ENCODE measurements at regions not wholly inside any gene's neighbourhood (a gene's known extent, or its start where the extent isn't known, plus 50 kb on each side); places are given as distances from the start of the nearest gene placed in this dataset.

DNA sequence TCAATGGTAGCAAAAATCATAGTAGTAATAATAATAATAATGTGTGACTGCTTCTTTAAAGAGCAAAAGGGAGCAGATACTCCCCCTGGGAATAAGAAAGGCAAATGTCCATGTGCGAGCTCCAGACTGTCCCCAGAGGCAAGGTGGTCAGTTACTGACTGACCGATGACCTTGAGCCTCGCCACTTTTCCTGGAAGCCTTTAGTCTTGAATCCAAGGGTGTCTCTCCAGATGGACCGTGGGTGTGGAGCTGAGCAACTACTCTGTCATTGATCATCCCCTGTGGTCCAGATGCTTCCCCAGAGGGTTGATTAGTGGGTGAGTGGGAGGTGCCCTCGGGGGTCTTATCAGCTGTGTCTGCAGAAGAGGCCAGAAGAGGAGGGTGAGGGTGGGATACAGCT lies 418.5 kb upstream of the TBX3 start:
- Mint-ChIP-seq H3K27ac (peak overlapping the region; percentile 80 to 94 (median 84)), H3K36me3 (ENCODE audit: low read depth) (no peaks in the 10 kb centered on the region), H3K9me3 (peaks cover 9% of the 10 kb centered on the region), H3K4me1 (peaks cover 45% of the 10 kb centered on the region), H3K27me3 (ENCODE audit: low read depth) (peaks cover 17% of the 10 kb centered on the region), H3K4me3 (peak overlapping the region in 1 of 3 experiments; percentile 9)
- TF ChIP-seq, protein P1, sequence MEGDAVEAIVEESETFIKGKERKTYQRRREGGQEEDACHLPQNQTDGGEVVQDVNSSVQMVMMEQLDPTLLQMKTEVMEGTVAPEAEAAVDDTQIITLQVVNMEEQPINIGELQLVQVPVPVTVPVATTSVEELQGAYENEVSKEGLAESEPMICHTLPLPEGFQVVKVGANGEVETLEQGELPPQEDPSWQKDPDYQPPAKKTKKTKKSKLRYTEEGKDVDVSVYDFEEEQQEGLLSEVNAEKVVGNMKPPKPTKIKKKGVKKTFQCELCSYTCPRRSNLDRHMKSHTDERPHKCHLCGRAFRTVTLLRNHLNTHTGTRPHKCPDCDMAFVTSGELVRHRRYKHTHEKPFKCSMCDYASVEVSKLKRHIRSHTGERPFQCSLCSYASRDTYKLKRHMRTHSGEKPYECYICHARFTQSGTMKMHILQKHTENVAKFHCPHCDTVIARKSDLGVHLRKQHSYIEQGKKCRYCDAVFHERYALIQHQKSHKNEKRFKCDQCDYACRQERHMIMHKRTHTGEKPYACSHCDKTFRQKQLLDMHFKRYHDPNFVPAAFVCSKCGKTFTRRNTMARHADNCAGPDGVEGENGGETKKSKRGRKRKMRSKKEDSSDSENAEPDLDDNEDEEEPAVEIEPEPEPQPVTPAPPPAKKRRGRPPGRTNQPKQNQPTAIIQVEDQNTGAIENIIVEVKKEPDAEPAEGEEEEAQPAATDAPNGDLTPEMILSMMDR (IDR thresholded peaks at IDR 0.05; ENCODE audit: unreplicated experiment in 3 of 3), result no peak

DNA sequence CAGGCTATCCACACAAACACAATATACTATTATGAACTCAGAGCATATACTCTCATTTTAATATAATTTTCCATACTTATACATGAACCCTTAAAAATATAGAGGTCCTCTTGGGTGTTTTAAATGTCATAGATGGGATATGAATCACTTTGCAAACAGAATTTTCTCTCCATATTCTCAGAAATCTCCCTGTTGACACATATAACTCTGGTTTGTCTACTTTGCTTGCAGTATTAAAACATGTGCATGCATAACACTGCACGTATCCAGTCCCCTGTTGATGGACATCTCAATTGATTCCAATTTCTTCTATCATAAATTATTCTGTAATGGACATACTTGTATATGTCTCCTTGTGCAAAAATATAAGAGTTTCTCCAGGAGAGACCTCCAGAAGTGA lies 417.5 kb upstream of the TBX3 start:
- Mint-ChIP-seq H3K36me3 (ENCODE audit: low read depth) (no peaks in the 10 kb centered on the region), H3K9me3 (peaks cover 9% of the 10 kb centered on the region), H3K27ac (peak overlapping the region; percentile 80 to 94 (median 84)), H3K4me1 (peaks cover 49% of the 10 kb centered on the region), H3K4me3 (no peak overlapping the region), H3K27me3 (ENCODE audit: low read depth) (peaks cover 16% of the 10 kb centered on the region)
- TF ChIP-seq, protein P1 (IDR thresholded peaks at IDR 0.05; ENCODE audit: unreplicated experiment in 3 of 3), result no peak

DNA sequence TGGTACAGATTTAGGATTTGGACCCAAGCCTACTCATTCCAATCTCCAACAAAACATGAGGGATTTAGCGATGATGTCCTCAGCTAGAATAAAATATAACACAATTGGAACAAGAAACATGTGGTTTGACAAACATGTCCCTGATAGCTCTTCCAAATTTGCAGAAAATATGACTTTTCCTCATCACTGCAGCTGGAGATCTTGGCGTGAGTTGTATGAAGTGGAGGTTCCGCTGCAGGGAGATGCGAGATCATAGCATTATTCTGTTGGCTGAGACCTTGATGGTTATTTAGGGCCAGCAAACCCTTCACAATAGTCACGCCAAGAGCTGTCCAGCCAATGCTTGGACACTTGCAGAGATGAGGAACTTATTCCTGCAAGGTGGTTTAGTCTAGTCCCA lies 413.4 kb upstream of the TBX3 start:
- H3K9me3 Mint-ChIP-seq, result peaks cover 9% of the 10 kb centered on the region
- H3K36me3 Mint-ChIP-seq (ENCODE audit: low read depth), result no peaks in the 10 kb centered on the region
- peaks cover 17% of the 10 kb centered on the region for H3K27me3 Mint-ChIP-seq (ENCODE audit: low read depth)
- H3K27ac Mint-ChIP-seq, result peak overlapping the region in 2 of 3 experiments; percentile 82 to 90
- H3K4me1 Mint-ChIP-seq, result peaks cover 25% of the 10 kb centered on the region
- H3K4me3 Mint-ChIP-seq, result no peak overlapping the region
- TF ChIP-seq, protein P1 (IDR thresholded peaks at IDR 0.05; ENCODE audit: unreplicated experiment in 3 of 3), result no peak

DNA sequence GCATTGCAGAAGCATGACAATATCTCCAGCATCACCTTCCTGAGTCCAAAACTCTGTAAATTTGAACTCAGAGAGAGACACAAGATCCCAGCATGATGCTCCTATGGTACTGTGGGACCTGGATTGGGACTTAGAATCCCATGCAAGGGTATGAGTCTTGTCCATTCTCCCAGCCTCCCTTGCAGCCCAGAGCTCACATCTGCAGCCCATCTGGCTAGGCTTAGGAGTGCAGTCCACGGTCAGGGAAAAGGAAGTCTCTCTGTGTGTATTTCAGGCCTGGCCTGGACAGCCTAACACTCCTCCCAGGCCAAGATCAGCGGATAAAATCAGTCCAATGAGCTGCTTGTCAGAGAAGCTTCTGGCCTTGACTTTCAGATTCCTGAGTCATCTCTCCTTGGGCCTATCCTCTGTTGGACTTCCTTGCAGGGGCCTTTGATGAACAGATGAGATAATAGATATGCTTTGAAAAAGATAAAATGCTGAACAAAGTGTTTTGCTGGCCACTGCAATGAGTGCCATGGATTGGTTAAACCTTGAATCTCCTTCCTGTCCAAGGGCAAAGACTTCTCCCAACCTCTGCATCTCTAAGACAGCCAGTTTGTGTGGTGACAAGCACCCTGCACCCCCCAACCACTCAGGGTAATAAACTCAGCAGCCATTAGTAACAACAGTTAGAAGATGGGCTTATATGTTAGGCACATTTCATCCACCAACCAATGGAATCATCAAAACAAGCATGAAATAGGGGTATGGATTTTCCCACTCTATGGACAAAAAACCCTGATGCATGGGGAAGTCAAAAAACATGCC lies 412.8 kb upstream of the TBX3 start:
- no peak overlapping the region for H3K4me3 Mint-ChIP-seq
- no peaks in the 10 kb centered on the region for H3K36me3 Mint-ChIP-seq (ENCODE audit: low read depth)
- peaks cover 22% of the 10 kb centered on the region for H3K27me3 Mint-ChIP-seq (ENCODE audit: low read depth)
- H3K27ac Mint-ChIP-seq, result peak overlapping the region; percentile 53 to 90 (median 82)
- TF ChIP-seq, protein P1 (IDR thresholded peaks at IDR 0.05; ENCODE audit: unreplicated experiment in 3 of 3), result no peak
- H3K4me1 Mint-ChIP-seq, result peaks cover 18% of the 10 kb centered on the region
- H3K9me3 Mint-ChIP-seq, result peaks cover 9% of the 10 kb centered on the region

DNA sequence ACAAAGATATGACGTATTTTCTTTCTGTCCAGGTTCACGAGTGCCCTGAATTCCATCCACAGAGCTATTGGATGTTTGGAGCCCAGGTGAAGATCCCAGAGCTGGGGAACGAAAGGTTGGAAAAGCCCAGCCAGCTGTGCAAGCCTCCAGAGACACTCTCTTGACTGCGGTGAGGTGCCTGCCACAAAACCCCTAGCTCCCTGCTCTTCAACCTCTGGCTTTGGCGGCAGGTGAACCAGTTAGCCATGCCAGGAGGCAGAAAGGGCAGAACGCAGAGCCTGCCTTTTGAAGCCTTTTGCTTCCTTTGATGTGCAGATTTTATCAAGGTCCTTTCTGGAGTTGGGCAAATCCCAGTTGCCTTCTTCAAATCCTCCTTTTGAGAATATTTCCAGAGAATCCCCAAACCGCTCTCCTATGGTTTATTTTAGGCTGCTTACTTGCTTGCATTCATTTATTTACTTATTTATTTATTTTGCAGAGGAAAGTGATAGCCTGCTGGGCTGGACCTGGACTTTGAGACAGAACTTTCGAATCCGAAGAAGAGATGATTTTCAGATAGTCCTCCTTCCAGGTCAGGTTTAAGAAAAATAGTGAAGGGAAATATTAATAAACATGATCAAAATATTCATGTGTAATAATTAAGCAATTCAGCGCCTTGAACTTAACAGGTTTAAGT lies 411.2 kb upstream of the TBX3 start:
- H3K27me3 Mint-ChIP-seq (ENCODE audit: low read depth), result peaks cover 22% of the 10 kb centered on the region
- H3K9me3 Mint-ChIP-seq, result peaks cover 6% of the 10 kb centered on the region
- TF ChIP-seq, protein P1 (IDR thresholded peaks at IDR 0.05; ENCODE audit: unreplicated experiment in 3 of 3), result no peak
- H3K36me3 Mint-ChIP-seq (ENCODE audit: low read depth), result no peaks in the 10 kb centered on the region
- no peak overlapping the region for H3K4me3 Mint-ChIP-seq
- H3K4me1 Mint-ChIP-seq, result peaks cover 16% of the 10 kb centered on the region
- H3K27ac Mint-ChIP-seq, result peak overlapping the region in 1 of 3 experiments; percentile 65
